A549 (cell line): ENCODE measurements at regions not wholly inside any gene's neighbourhood (a gene's known extent, or its start where the extent isn't known, plus 50 kb on each side); places are given as distances from the start of the nearest gene placed in this dataset.
"Not testable (repeated sequence)": the region's sequence is repeated elsewhere in the genome, so short reads cannot be mapped to it uniquely, and the experiment has no call there.

Experiments used
- BHLHE40 ChIP-seq: IDR thresholded peaks from 2 replicates; pipeline ENCODE4 v1.6.1; 2012; ENCODE audit warnings: low read depth, low read length, inconsistent platforms
- CBX2 ChIP-seq: fragments of 200-600 bp; sonication (generic); IDR thresholded peaks from 2 replicates; pipeline ENCODE4 v1.6.1; 2016; ENCODE audit warnings: low read depth, mild to moderate bottlenecking, borderline replicate concordance
- CEBPB ChIP-seq, 2 experiments: fragments of >200 bp in 1 of 2; sonication (Bioruptor Twin) in 1 of 2; formaldehyde crosslinking in 1 of 2; IDR thresholded peaks; 2 replicates each; pipeline ENCODE4 v1.6.1; 2012 to 2016
- CTCF ChIP-seq: fragments of >200 bp; sonication (Bioruptor Twin); formaldehyde crosslinking; IDR thresholded peaks from 3 replicates; pipeline ENCODE4 v1.5.1; 2016
- EP300 ChIP-seq, 2 experiments: fragments of >200 bp; sonication (Bioruptor Twin); formaldehyde crosslinking; IDR thresholded peaks; 2 replicates in 1 of 2; 3 replicates in 1 of 2; pipeline ENCODE4 v1.6.1; 2016 to 2017
- MAX ChIP-seq: IDR thresholded peaks from 2 replicates; pipeline ENCODE4 v1.6.1; 2012
- PBX3 ChIP-seq: IDR thresholded peaks from 2 replicates; pipeline ENCODE4 v1.6.1; 2012
- POLR2A ChIP-seq: IDR thresholded peaks from 2 replicates; pipeline ENCODE4 v1.6.1; 2012; ENCODE audit warnings: mild to moderate bottlenecking, low read length
- RFX5 ChIP-seq: fragments of 450-650 bp; IDR thresholded peaks from 2 replicates; pipeline ENCODE4 v1.7.1; 2014; ENCODE audit warnings: antibody characterized with exemption, mild to moderate bottlenecking, moderate library complexity
- SMC3 ChIP-seq: fragments of >200 bp; sonication (Bioruptor Twin); formaldehyde crosslinking; IDR thresholded peaks from 3 replicates; pipeline ENCODE4 v1.6.1; 2018; ENCODE audit warnings: inconsistent platforms
- ZFP36 ChIP-seq: fragments of 450-650 bp; IDR thresholded peaks from 2 replicates; pipeline ENCODE4 v1.6.1; 2014; ENCODE audit warnings: borderline replicate concordance; ENCODE audit not compliant: partially characterized antibody

- not testable (repeated sequence) for TF ChIP-seq POLR2A; PBX3; CTCF; SMC3; CBX2; BHLHE40; MAX; EP300 (IDR thresholded peaks at IDR 0.05); RFX5; ZFP36; CEBPB (IDR thresholded peaks at IDR 0.05)
These were observed 59.1 kb downstream of the ANXA2R start for GRCh38 chr5:42981015-42981414.
